ENCODE measurements at regions not wholly inside any gene's neighbourhood (a gene's known extent, or its start where the extent isn't known, plus 50 kb on each side); places are given as distances from the start of the nearest gene placed in this dataset.

DNA sequence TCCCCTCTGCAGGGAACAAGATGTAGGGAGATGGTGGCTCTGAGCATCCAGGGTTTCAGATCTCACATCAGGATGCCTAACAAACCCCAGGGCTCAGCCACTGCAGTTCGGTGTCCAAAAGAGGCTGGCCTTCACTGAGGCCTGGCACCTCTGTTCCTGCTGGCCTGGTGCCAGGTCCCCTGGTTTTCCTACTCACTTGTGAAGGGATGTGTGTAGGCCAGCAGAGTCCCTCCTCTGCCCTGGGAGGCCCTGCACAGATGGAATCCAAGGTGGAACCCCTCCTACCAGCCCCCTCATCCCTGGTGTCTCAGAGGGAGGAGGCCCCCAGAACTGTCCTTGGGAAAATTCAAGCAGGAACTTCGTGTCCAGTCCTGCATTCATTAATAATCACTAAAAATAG, 260.6 kb downstream of the CCSER2 start:
- Mint-ChIP-seq H3K36me3 (ENCODE audit: low read depth) (no peaks in the 10 kb centered on the region), H3K4me1 (peaks cover under 1% of the 10 kb centered on the region), H3K27ac (no peak overlapping the region), H3K4me3 (no peak overlapping the region), H3K9me3 (no peaks in the 10 kb centered on the region), H3K27me3 (ENCODE audit: low read depth) (peaks cover 5% of the 10 kb centered on the region)
- no peak for TF ChIP-seq CTCF (IDR thresholded peaks at IDR 0.05; ENCODE audit: unreplicated experiment in 3 of 3)

DNA sequence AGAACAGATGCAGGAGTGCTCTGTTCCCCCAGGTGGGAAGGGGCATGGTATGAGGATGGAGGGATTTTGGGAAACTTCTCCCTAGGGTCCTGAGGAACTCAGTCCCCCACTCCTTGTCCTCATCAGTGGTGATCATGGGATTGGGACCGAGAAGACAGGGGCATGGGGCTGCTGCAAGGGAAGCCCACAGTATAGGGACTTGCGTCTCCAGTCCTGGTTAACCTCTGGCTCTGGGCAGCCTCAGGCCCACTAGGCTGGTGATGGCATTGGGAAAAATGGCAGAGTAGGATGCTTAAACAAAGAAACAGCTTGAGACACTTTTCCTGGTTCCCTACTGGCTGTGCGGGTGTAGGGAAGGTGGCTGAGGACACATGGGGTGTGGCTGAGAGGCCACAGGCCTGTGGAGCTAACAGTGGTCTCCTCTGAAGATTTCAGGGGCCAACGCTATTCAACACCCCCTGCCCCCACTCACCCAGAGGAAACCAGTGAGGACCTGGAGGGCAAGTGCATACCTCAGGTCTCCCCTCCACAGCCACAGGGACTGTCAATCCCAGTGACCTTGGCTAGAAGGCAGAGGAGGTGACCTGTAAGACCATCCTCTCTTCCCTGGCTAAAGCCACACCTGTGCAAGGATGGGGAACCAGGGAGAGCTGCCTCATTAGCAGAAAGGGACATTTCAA, 261.3 kb downstream of the CCSER2 start:
- Mint-ChIP-seq H3K27ac (no peak overlapping the region), H3K4me3 (no peak overlapping the region), H3K9me3 (no peaks in the 10 kb centered on the region), H3K36me3 (ENCODE audit: low read depth) (no peaks in the 10 kb centered on the region), H3K27me3 (ENCODE audit: low read depth) (peaks cover 5% of the 10 kb centered on the region), H3K4me1 (no peaks in the 10 kb centered on the region)
- no peak for TF ChIP-seq CTCF (IDR thresholded peaks at IDR 0.05; ENCODE audit: unreplicated experiment in 3 of 3)

- TF ChIP-seq CTCF (IDR thresholded peaks at IDR 0.05; ENCODE audit: unreplicated experiment in 3 of 3): no peak
- H3K9me3 Mint-ChIP-seq: peaks cover 3% of the 10 kb centered on the region
- no peaks in the 10 kb centered on the region for H3K36me3 Mint-ChIP-seq (ENCODE audit: low read depth)
- no peaks in the 10 kb centered on the region for H3K4me1 Mint-ChIP-seq
- no peak overlapping the region for H3K27ac Mint-ChIP-seq
- no peak overlapping the region for H3K4me3 Mint-ChIP-seq
- peaks cover 5% of the 10 kb centered on the region for H3K27me3 Mint-ChIP-seq (ENCODE audit: low read depth)
These were observed 262.2 kb downstream of the CCSER2 start for GRCh38 chr10:84590327-84591193.

DNA sequence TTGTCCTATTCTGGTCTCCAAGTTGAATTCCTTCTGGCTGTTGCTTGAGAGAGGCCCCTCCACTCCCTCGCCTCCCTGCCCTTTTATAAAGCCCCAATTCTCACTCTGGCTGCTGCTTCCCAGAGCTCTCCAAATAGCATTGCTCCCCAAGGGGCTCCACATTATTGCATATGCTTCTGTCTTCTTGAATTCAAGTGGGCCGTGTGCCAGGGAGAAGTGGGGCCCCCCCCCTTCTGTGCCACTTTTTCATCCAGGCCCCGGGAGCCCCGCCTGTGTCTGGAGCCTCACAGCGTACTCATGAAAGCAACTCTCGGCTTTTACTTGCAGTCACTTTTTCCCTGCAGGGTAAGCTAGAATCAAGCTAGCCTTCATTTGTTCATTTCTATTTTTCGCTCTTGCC, 265.1 kb downstream of the CCSER2 start:
- Mint-ChIP-seq H3K4me3 (no peak overlapping the region), H3K27ac (no peak overlapping the region), H3K4me1 (no peaks in the 10 kb centered on the region), H3K27me3 (ENCODE audit: low read depth) (peaks cover 10% of the 10 kb centered on the region), H3K36me3 (ENCODE audit: low read depth) (no peaks in the 10 kb centered on the region), H3K9me3 (peaks cover 21% of the 10 kb centered on the region)
- TF ChIP-seq CTCF (IDR thresholded peaks at IDR 0.05; ENCODE audit: unreplicated experiment in 3 of 3): no peak

DNA sequence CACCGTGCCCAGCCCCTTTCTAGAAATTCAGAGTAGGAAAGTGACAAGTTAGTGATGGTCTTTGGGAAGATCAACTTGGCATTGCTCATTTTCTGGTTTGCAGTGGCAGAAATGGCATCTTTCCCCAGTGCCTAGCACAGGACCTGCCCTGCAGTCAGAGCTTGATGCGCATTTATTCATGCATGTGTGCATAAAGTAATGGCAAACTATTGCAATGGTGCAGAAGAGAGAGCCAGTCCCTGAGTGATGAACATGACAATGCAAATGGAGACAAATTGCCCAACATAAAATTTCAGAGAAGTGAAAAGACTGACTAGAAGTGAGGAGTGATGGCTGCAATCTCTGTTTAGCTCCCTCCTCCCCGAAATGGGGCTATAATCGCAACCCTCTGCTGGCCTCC, 268.2 kb downstream of the CCSER2 start:
- Mint-ChIP-seq H3K27ac (no peak overlapping the region), H3K4me1 (no peaks in the 10 kb centered on the region), H3K4me3 (no peak overlapping the region), H3K36me3 (ENCODE audit: low read depth) (no peaks in the 10 kb centered on the region), H3K9me3 (peaks cover 25% of the 10 kb centered on the region), H3K27me3 (ENCODE audit: low read depth) (peaks cover 5% of the 10 kb centered on the region)
- TF ChIP-seq CTCF (IDR thresholded peaks at IDR 0.05; ENCODE audit: unreplicated experiment in 3 of 3): no peak
